HCEC 1CT (cell line): ENCODE measurements at regions not wholly inside any gene's neighbourhood (a gene's known extent, or its start where the extent isn't known, plus 50 kb on each side); places are given as distances from the start of the nearest gene placed in this dataset.
A peak's percentile ranks its signal among the peaks of the same experiment; 100 is the strongest.

Experiments used
- DNase-seq: peaks from one replicate; pipeline ENCODE4 v3.0.0-alpha.2; 2017

- DNase-seq = no peak
These were observed 555.8 kb upstream of the ALCAM start for GRCh38 chr3:104810896-104811295.

- DNase-seq = no peak
These were observed 550.7 kb upstream of the ALCAM start for GRCh38 chr3:104816008-104816407.

GRCh38 chr3:104816716-104817115 is 550.0 kb upstream of the ALCAM start:
- no peak for DNase-seq

GRCh38 chr3:104819333-104819732 is 547.4 kb upstream of the ALCAM start:
- no peak for DNase-seq

GRCh38 chr3:104820959-104821358 is 545.8 kb upstream of the ALCAM start:
- DNase-seq = no peak

- DNase-seq = no peak
These were observed 541.6 kb upstream of the ALCAM start for GRCh38 chr3:104825116-104825515.

- no peak for DNase-seq
These were observed 535.6 kb upstream of the ALCAM start for GRCh38 chr3:104831071-104831470.

- no peak for DNase-seq
These were observed 534.2 kb upstream of the ALCAM start for GRCh38 chr3:104832530-104832929.

- no peak for DNase-seq
These were observed 531.3 kb upstream of the ALCAM start for GRCh38 chr3:104835376-104835775.

- DNase-seq = peak; percentile 78
These were observed 520.4 kb upstream of the ALCAM start for GRCh38 chr3:104846270-104846669.

GRCh38 chr3:104849070-104849469 is 517.6 kb upstream of the ALCAM start:
- DNase-seq = no peak

- DNase-seq = no peak
These were observed 512.2 kb upstream of the ALCAM start for GRCh38 chr3:104854468-104854867.

GRCh38 chr3:104855702-104856101 is 511.0 kb upstream of the ALCAM start:
- DNase-seq = no peak

GRCh38 chr3:104856741-104857140 is 510.0 kb upstream of the ALCAM start:
- DNase-seq = no peak

- DNase-seq = no peak
These were observed 498.4 kb upstream of the ALCAM start for GRCh38 chr3:104868291-104868690.

- no peak for DNase-seq
These were observed 496.4 kb upstream of the ALCAM start for GRCh38 chr3:104870276-104870675.

GRCh38 chr3:104873331-104873730 is 493.4 kb upstream of the ALCAM start:
- DNase-seq = no peak

GRCh38 chr3:104878395-104878794 is 488.3 kb upstream of the ALCAM start:
- no peak for DNase-seq

GRCh38 chr3:104879919-104880318 is 486.8 kb upstream of the ALCAM start:
- peak; percentile 49 for DNase-seq

- no peak for DNase-seq
These were observed 481.4 kb upstream of the ALCAM start for GRCh38 chr3:104885214-104885814.

- peak; percentile 62 for DNase-seq
These were observed 480.3 kb upstream of the ALCAM start for GRCh38 chr3:104886220-104886995.

- peak; percentile 77 for DNase-seq
These were observed 479.6 kb upstream of the ALCAM start for GRCh38 chr3:104887069-104887468.

GRCh38 chr3:104887619-104888018 is 479.1 kb upstream of the ALCAM start:
- no peak for DNase-seq

GRCh38 chr3:104892044-104892443 is 474.7 kb upstream of the ALCAM start:
- DNase-seq = no peak

GRCh38 chr3:104896624-104897023 is 470.1 kb upstream of the ALCAM start:
- peak; percentile 24 for DNase-seq
